GM13977 (cell line): ENCODE measurements at regions not wholly inside any gene's neighbourhood (a gene's known extent, or its start where the extent isn't known, plus 50 kb on each side); places are given as distances from the start of the nearest gene placed in this dataset.

Experiments
- DNase-seq: peaks from one replicate; pipeline ENCODE4 v3.0.0; 2012; ENCODE audit warnings: low spot score
- CTCF ChIP-seq: IDR thresholded peaks from 2 replicates; pipeline ENCODE4 v1.5.1; 2012; ENCODE audit warnings: mild to moderate bottlenecking, control low read depth; ENCODE audit not compliant: insufficient read depth; ENCODE audit errors: extremely low read depth, missing control alignments
- in situ Hi-C: fragments of 300-500 bp; cut with MboI; formaldehyde crosslinking; loops from one replicate; pipeline ENCODE4 v1.12.0; 2022; ENCODE audit warnings: low sequenced_read_pairs, low pct_unique_long_range_greater_than_20kb, mixed read lengths, inconsistent platforms; ENCODE audit not compliant: unreplicated experiment

- DNase-seq = no peak
- no peak for TF ChIP-seq CTCF
- in situ Hi-C loops = no loop called here
These were observed 402.6 kb upstream of the EPHA7 start for GRCh38 chr6:93821953-93822352.

GRCh38 chr6:93820465-93821082 lies 401.2 kb upstream of the EPHA7 start:
- in situ Hi-C loops = no loop called here
- no peak for TF ChIP-seq CTCF
- no peak for DNase-seq

- in situ Hi-C loops = no loop called here
- no peak for TF ChIP-seq CTCF
- DNase-seq = no peak
These were observed 399.8 kb upstream of the EPHA7 start for GRCh38 chr6:93819189-93819588.

GRCh38 chr6:93817937-93818336 lies 398.6 kb upstream of the EPHA7 start:
- in situ Hi-C loops = no loop called here
- DNase-seq = no peak
- TF ChIP-seq CTCF = no peak

- no peak for DNase-seq
- in situ Hi-C loops = no loop called here
- TF ChIP-seq CTCF = no peak
These were observed 387.3 kb upstream of the EPHA7 start for GRCh38 chr6:93806409-93807270.

- in situ Hi-C loops = no loop called here
- TF ChIP-seq CTCF = no peak
- DNase-seq = no peak
These were observed 381.9 kb upstream of the EPHA7 start for GRCh38 chr6:93801101-93801847.
